IMR-90 (cell line): ENCODE measurements at regions not wholly inside any gene's neighbourhood (a gene's known extent, or its start where the extent isn't known, plus 50 kb on each side); places are given as distances from the start of the nearest gene placed in this dataset.

Experiments
- ATAC-seq: fragments of 200-7000 bp; cut with Tn5 transposase; 2 replicates; pipeline ENCODE4 v1.9.1; 2020; ENCODE audit warnings: low read depth, mild to moderate bottlenecking, moderate library complexity
- BruUV-seq: library from RNA; stranded (reverse); fragments of 400-500 nt; replicated peaks from 2 replicates; lab custom pipeline; 2021; lab: Mats Ljungman, UMichigan
- CTCF ChIA-PET: fragments of 300-600 bp; formaldehyde crosslinking; extraction: SDS; loops from one replicate; lab custom pipeline; 2021; ENCODE audit warnings: antibody characterized with exemption; lab: Yijun Ruan, JAX
- POLR2A ChIA-PET: fragments of 300-600 bp; sonication (Branson Sonifier 250); formaldehyde crosslinking; loops from one replicate; lab custom pipeline; 2022; ENCODE audit warnings: antibody characterized with exemption; ENCODE audit not compliant: unreplicated experiment; lab: Charles Lee
- DNase-seq: peaks from one replicate; pipeline ENCODE4 v3.0.0; 2013
- H2AFZ ChIP-seq: replicated peaks from 2 replicates; pipeline ENCODE3; 2013; ENCODE audit warnings: low read length, mild to moderate bottlenecking; ENCODE audit not compliant: poor library complexity
- H2AK5ac ChIP-seq: 2 replicates; pipeline ENCODE4 v1.6.1; 2013; ENCODE audit warnings: low read depth, low read length, inconsistent platforms
- H2AK9ac ChIP-seq: replicated peaks from 2 replicates; pipeline ENCODE3; 2013; ENCODE audit warnings: mild to moderate bottlenecking, low read depth, low read length, moderate library complexity; ENCODE audit not compliant: poor library complexity
- H2BK120ac ChIP-seq: 2 replicates; pipeline ENCODE4 v1.6.1; 2013; ENCODE audit warnings: low read depth, low read length, inconsistent platforms
- H2BK15ac ChIP-seq: 3 replicates; pipeline ENCODE4 v1.6.1; 2013; ENCODE audit warnings: low read depth, low read length, inconsistent platforms
- H2BK20ac ChIP-seq: 2 replicates; pipeline ENCODE4 v1.6.1; 2013; ENCODE audit warnings: low read depth, mild to moderate bottlenecking, inconsistent platforms, low read length, moderate library complexity
- H2BK5ac ChIP-seq: 2 replicates; pipeline ENCODE4 v1.6.1; 2013; ENCODE audit warnings: mild to moderate bottlenecking, low read depth, low read length, inconsistent platforms; ENCODE audit not compliant: poor library complexity, severe bottlenecking
- H3K14ac ChIP-seq: replicated peaks from 2 replicates; pipeline ENCODE4 v1.6.1; 2013; ENCODE audit warnings: low read depth, low read length, inconsistent platforms
- H3K18ac ChIP-seq: 2 replicates; pipeline ENCODE4 v1.6.1; 2013; ENCODE audit warnings: low read depth, low read length, control low read depth
- H3K23ac ChIP-seq: 2 replicates; pipeline ENCODE4 v1.6.1; 2013; ENCODE audit warnings: low read depth, low read length, inconsistent platforms
- H3K27ac ChIP-seq: 2 replicates; pipeline ENCODE4 v1.5.1; 2013; ENCODE audit warnings: mild to moderate bottlenecking, control low read depth, low read length; ENCODE audit not compliant: insufficient read depth
- H3K27me3 ChIP-seq: 2 replicates; pipeline ENCODE4 v1.6.1; 2013; ENCODE audit warnings: low read length; ENCODE audit not compliant: control insufficient read depth, insufficient read depth
- H3K36me3 ChIP-seq: 2 replicates; pipeline ENCODE4 v1.6.1; 2013; ENCODE audit warnings: low read length, mixed read lengths; ENCODE audit not compliant: control insufficient read depth, insufficient read depth
- H3K4ac ChIP-seq: 2 replicates; pipeline ENCODE4 v1.6.1; 2013; ENCODE audit warnings: low read depth, low read length, inconsistent platforms
- H3K4me1 ChIP-seq: 2 replicates; pipeline ENCODE4 v1.6.1; 2013; ENCODE audit warnings: low read length, mixed read lengths; ENCODE audit not compliant: control insufficient read depth, insufficient read depth
- H3K4me2 ChIP-seq: 2 replicates; pipeline ENCODE4 v1.6.1; 2013; ENCODE audit warnings: low read depth, mild to moderate bottlenecking, control low read depth, low read length, moderate library complexity
- H3K4me3 ChIP-seq: 2 replicates; pipeline ENCODE4 v1.5.1; 2013; ENCODE audit warnings: low read depth, mild to moderate bottlenecking, control low read depth, low read length, moderate library complexity; ENCODE audit not compliant: insufficient read depth
- H3K56ac ChIP-seq: 2 replicates; pipeline ENCODE4 v1.6.1; 2013; ENCODE audit warnings: low read length, inconsistent platforms; ENCODE audit not compliant: insufficient read depth; ENCODE audit errors: extremely low read depth
- H3K79me1 ChIP-seq, 2 experiments: 2 replicates each; pipeline ENCODE4 v1.6.1; 2013; ENCODE audit warnings: low read length in 2 of 2, inconsistent platforms in 1 of 2, low read depth in 1 of 2
- H3K9ac ChIP-seq: 2 replicates; pipeline ENCODE4 v1.6.1; 2013; ENCODE audit warnings: low read depth, low read length, control low read depth
- H3K9me1 ChIP-seq: 2 replicates; pipeline ENCODE4 v1.6.1; 2013; ENCODE audit warnings: low read length, inconsistent platforms; ENCODE audit not compliant: insufficient read depth
- H3K9me3 ChIP-seq: 2 replicates; pipeline ENCODE4 v1.6.1; 2013; ENCODE audit warnings: low read length; ENCODE audit not compliant: control insufficient read depth, insufficient read depth
- H4K20me1 ChIP-seq: 2 replicates; pipeline ENCODE4 v1.6.1; 2013; ENCODE audit warnings: low read length, inconsistent platforms; ENCODE audit not compliant: insufficient read depth
- H4K5ac ChIP-seq: 2 replicates; pipeline ENCODE4 v1.6.1; 2013; ENCODE audit warnings: mild to moderate bottlenecking, low read depth, low read length, control low read depth
- H4K8ac ChIP-seq, 2 experiments: 2 replicates each; pipeline ENCODE4 v1.6.1; 2013; ENCODE audit warnings: low read depth in 2 of 2, low read length in 2 of 2, control low read depth in 1 of 2, inconsistent platforms in 1 of 2
- H4K91ac ChIP-seq: 2 replicates; pipeline ENCODE4 v1.6.1; 2013; ENCODE audit warnings: low read depth, low read length, inconsistent platforms; ENCODE audit not compliant: insufficient read depth
- BHLHE40 ChIP-seq: fragments of 150-350 bp; IDR thresholded peaks from 2 replicates; pipeline ENCODE4 v1.6.1; 2016; ENCODE audit warnings: mild to moderate bottlenecking, low read depth, low read length
- CEBPB ChIP-seq: IDR thresholded peaks from 2 replicates; pipeline ENCODE4 v1.6.1; 2012; ENCODE audit warnings: low read depth, low read length, improper control_type of control experiment
- CHD1 ChIP-seq: IDR thresholded peaks from 2 replicates; pipeline ENCODE4 v1.6.1; 2012; ENCODE audit warnings: low read depth, low read length, improper control_type of control experiment
- CTCF ChIP-seq: conservative IDR thresholded peaks from 2 replicates; pipeline ENCODE4 v1.5.1; 2012; ENCODE audit warnings: mild to moderate bottlenecking, low read depth, low read length, improper control_type of control experiment
- ELK1 ChIP-seq: fragments of 150-350 bp; IDR thresholded peaks from 2 replicates; pipeline ENCODE4 v1.6.1; 2016; ENCODE audit warnings: low read depth, mild to moderate bottlenecking, low read length, moderate library complexity, borderline replicate concordance
- FOS ChIP-seq: fragments of 150-350 bp; IDR thresholded peaks from 2 replicates; pipeline ENCODE4 v1.6.1; 2016; ENCODE audit warnings: low read depth, low read length
- MAFK ChIP-seq: IDR thresholded peaks from 2 replicates; pipeline ENCODE4 v1.6.1; 2012; ENCODE audit warnings: low read depth, low read length, improper control_type of control experiment
- MAZ ChIP-seq: IDR thresholded peaks from 2 replicates; pipeline ENCODE4 v1.6.1; 2012; ENCODE audit warnings: low read depth, mild to moderate bottlenecking, low read length, improper control_type of control experiment, moderate library complexity, borderline replicate concordance
- MXI1 ChIP-seq: IDR thresholded peaks from 2 replicates; pipeline ENCODE4 v1.6.1; 2012; ENCODE audit warnings: low read depth, mild to moderate bottlenecking, low read length, moderate library complexity, borderline replicate concordance
- NFE2L2 ChIP-seq: fragments of 150-350 bp; IDR thresholded peaks from 2 replicates; pipeline ENCODE4 v1.6.1; 2016; ENCODE audit warnings: low read depth, mild to moderate bottlenecking, low read length
- POLR2A ChIP-seq: IDR thresholded peaks from 2 replicates; pipeline ENCODE4 v1.6.1; 2012; ENCODE audit warnings: mild to moderate bottlenecking, low read depth, low read length
- RAD21 ChIP-seq: IDR thresholded peaks from 2 replicates; pipeline ENCODE4 v1.6.1; 2012; ENCODE audit warnings: low read length, improper control_type of control experiment
- RCOR1 ChIP-seq: IDR thresholded peaks from 2 replicates; pipeline ENCODE4 v1.6.1; 2012; ENCODE audit warnings: mild to moderate bottlenecking, low read length, improper control_type of control experiment; ENCODE audit not compliant: insufficient replicate concordance
- RFX5 ChIP-seq: IDR thresholded peaks from 2 replicates; pipeline ENCODE4 v1.8.0; 2012; ENCODE audit warnings: low read depth, mild to moderate bottlenecking, low read length, moderate library complexity
- SMC3 ChIP-seq: fragments of 150-350 bp; IDR thresholded peaks from 2 replicates; pipeline ENCODE4 v1.6.1; 2016; ENCODE audit warnings: low read depth, mild to moderate bottlenecking, antibody characterized with exemption, low read length, moderate library complexity
- USF2 ChIP-seq: fragments of 150-350 bp; IDR thresholded peaks from 2 replicates; pipeline ENCODE4 v1.6.1; 2017; ENCODE audit warnings: mild to moderate bottlenecking, antibody characterized with exemption, low read length, low read depth
- WGBS, 2 experiments: methylation state at CpG; one replicate each; pipeline versions ENCODE4 v1.1.5 to v1.1.7; 2013; ENCODE audit warnings: missing lambda C conversion rate in 2 of 2; ENCODE audit not compliant: insufficient read length in 1 of 2; ENCODE audit errors: extremely low coverage in 2 of 2; 5-methylcytosine and 5-hydroxymethylcytosine counted together
- dilution Hi-C: fragments of 300-500 bp; cut with HindIII; formaldehyde crosslinking; loops from one replicate; pipeline ENCODE4 v1.14.3; 2018; ENCODE audit warnings: low sequenced_read_pairs; ENCODE audit not compliant: unreplicated experiment
- in situ Hi-C: fragments of 300-500 bp; cut with MboI; formaldehyde crosslinking; loops from 3 replicates; pipeline ENCODE4 v1.14.3; 2019; ENCODE audit warnings: low sequenced_read_pairs, inconsistent platforms, mixed read lengths
- intact Hi-C: fragments of 100-400 bp; cut with micrococcal nuclease; formaldehyde crosslinking; loops from 2 replicates; pipeline ENCODE4 v1.10.0; 2022

GRCh38 chr9:34793428-34793827 is 83.5 kb upstream of the CCL21 start:
- H3K56ac ChIP-seq: no peak overlapping the region
- in situ Hi-C loops: no loop called here
- H2AK9ac ChIP-seq: no peak overlapping the region
- H4K8ac ChIP-seq: no peak overlapping the region
- H3K4me2 ChIP-seq: no peak overlapping the region
- no peak overlapping the region for H2BK15ac ChIP-seq
- H3K36me3 ChIP-seq: no peaks in the 10 kb centered on the region
- H3K18ac ChIP-seq: no peak overlapping the region
- dilution Hi-C loops: no loop called here
- H2BK5ac ChIP-seq: no peak overlapping the region
- no peak overlapping the region for H2AFZ ChIP-seq
- no peak overlapping the region for H3K14ac ChIP-seq
- no peak overlapping the region for H2BK20ac ChIP-seq
- H3K9me1 ChIP-seq: no peaks in the 10 kb centered on the region
- H4K5ac ChIP-seq: no peak overlapping the region
- ATAC-seq (no peak), DNase-seq (no peak)
- no peak overlapping the region for H3K9ac ChIP-seq
- TF ChIP-seq SMC3: no peak
- TF ChIP-seq NFE2L2: no peak
- TF ChIP-seq MXI1: no peak
- no peak for TF ChIP-seq ELK1
- TF ChIP-seq RCOR1: no peak
- no peak for TF ChIP-seq RAD21
- no peak for TF ChIP-seq USF2
- TF ChIP-seq CTCF: no peak
- no peak for TF ChIP-seq MAZ
- TF ChIP-seq POLR2A: no peak
- TF ChIP-seq BHLHE40: no peak
- no peak for TF ChIP-seq RFX5
- TF ChIP-seq CHD1: no peak
- TF ChIP-seq FOS: no peak
- TF ChIP-seq MAFK: no peak
- no peak for TF ChIP-seq CEBPB
- H3K23ac ChIP-seq: no peak overlapping the region
- no peak overlapping the region for H4K91ac ChIP-seq
- H3K27ac ChIP-seq: no peak overlapping the region
- no peak overlapping the region for H3K4me3 ChIP-seq
- no peak overlapping the region for H3K4ac ChIP-seq
- no peaks in the 10 kb centered on the region for H4K20me1 ChIP-seq
- H3K9me3 ChIP-seq: no peaks in the 10 kb centered on the region
- ChIA-PET CTCF (no interaction called here), POLR2A (no interaction called here)
- no peaks in the 10 kb centered on the region for H3K4me1 ChIP-seq
- no CpG with 5 or more reads among the region's 2 CpGs for WGBS, 2 experiments
- no peak overlapping the region for H2AK5ac ChIP-seq
- intact Hi-C loops: no loop called here
- no peak overlapping the region for H2BK120ac ChIP-seq
- H3K27me3 ChIP-seq: 0 out of 2 replicates have a peak, but pooled peaks cover 2% of the 10 kb centered on the region
- no peaks in the 10 kb centered on the region for H3K79me1 ChIP-seq
- no TSS peak for BruUV-seq
